ENCODE measurements at regions not wholly inside any gene's neighbourhood (a gene's known extent, or its start where the extent isn't known, plus 50 kb on each side); places are given as distances from the start of the nearest gene placed in this dataset.

DNA sequence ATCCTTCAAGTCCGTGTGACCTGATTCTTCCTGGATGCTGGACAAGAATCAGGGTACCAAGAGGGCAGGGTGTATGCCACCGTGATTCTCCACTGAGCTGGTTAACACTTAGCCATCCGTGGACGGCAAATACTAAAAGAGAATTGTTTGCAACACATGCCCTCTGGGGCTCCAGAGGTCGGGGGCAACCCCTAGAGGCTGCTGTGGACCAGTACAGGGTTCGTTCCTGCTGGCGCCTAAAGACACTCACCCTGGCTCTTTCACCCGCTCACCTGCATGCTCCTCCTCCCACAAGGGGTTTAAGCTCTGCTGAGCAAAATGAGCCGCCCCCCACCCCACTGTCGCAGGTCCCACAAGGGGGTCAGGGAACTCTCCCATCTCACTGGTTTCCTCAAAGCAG lies 148.7 kb upstream of the ITGB1 start:
- no peak overlapping the region for H4K91ac ChIP-seq (ENCODE audit: insufficient read length, low read depth, low read length)
- Mint-ChIP-seq H3K4me1 (peaks cover 35 to 39% of the 10 kb centered on the region in 2 experiments), H3K27ac (no peak overlapping the region), H3K36me3 (ENCODE audit: insufficient read depth in 1 of 3, low read depth in 3 of 3) (peaks cover 0 to 23% (median 14%) of the 10 kb centered on the region in 3 experiments; a peak in 5 of 7 replicates), H3K27me3 (ENCODE audit: low read depth) (peaks cover 10% of the 10 kb centered on the region), H3K9me3 (peaks cover 12% of the 10 kb centered on the region in 2 experiments), H3K4me3 (no peak overlapping the region; a peak in 1 of 5 replicates)
- no peak overlapping the region for H4K8ac ChIP-seq (replicated peaks; ENCODE audit: insufficient read length, low read depth, low read length)
- H3K56ac ChIP-seq (ENCODE audit: insufficient read length, low read depth, low read length) = no peak overlapping the region
- no peak overlapping the region for H3K23ac ChIP-seq (ENCODE audit: insufficient read length, low read depth, low read length)
- no peak overlapping the region for H3T11ph ChIP-seq (ENCODE audit: low read length)
- peak; percentile 62 for DNase-seq
- no peak overlapping the region for H2AK5ac ChIP-seq (ENCODE audit: insufficient read length, low read length)
- no peak overlapping the region for H3K9ac ChIP-seq (ENCODE audit: extremely low read depth, insufficient read length, low read length)
- TF ChIP-seq CTCF (conservative IDR thresholded peaks at IDR 0.05) = peak; percentile 60
- no peaks in the 10 kb centered on the region for H3K23me2 ChIP-seq (ENCODE audit: insufficient read length, low read depth, low read length, poor library complexity, severe bottlenecking)
- H3K9me3 ChIP-seq (ENCODE audit: control insufficient read depth, low read depth, low read length) = peaks cover 10% of the 10 kb centered on the region
- no peak overlapping the region for H2AFZ ChIP-seq (ENCODE audit: low read length)
- no peak overlapping the region for H3K4me2 ChIP-seq (ENCODE audit: insufficient read depth, insufficient read length, low read length)
- H3K4me1 ChIP-seq (ENCODE audit: insufficient read depth, low read length) = peaks cover 3% of the 10 kb centered on the region; the same call in 1 of the 2 replicates
- H4K5ac ChIP-seq (ENCODE audit: insufficient read length, low read depth, low read length) = no peak overlapping the region
- WGBS (ENCODE audit: extremely low coverage, insufficient read length, low lambda C conversion rate) = no CpG with 5 or more reads among the region's 10 CpGs
- no peak overlapping the region for H3K4ac ChIP-seq (ENCODE audit: low read depth, low read length)
- H3K79me1 ChIP-seq (ENCODE audit: insufficient read depth, low read depth, low read length, poor library complexity, severe bottlenecking) = no peaks in the 10 kb centered on the region
- no peak overlapping the region for H3K27ac ChIP-seq (ENCODE audit: insufficient read length, low read depth, low read length)
- H3K79me2 ChIP-seq (ENCODE audit: insufficient read depth, low read length) = no peaks in the 10 kb centered on the region
- H3K18ac ChIP-seq (ENCODE audit: insufficient read length, low read depth, low read length) = no peak overlapping the region
- H4K20me1 ChIP-seq (ENCODE audit: control insufficient read depth, insufficient read depth, insufficient read length) = no peaks in the 10 kb centered on the region
- no peak overlapping the region for H3K14ac ChIP-seq (ENCODE audit: insufficient read depth, low read length)
- H2BK20ac ChIP-seq (ENCODE audit: low read depth, low read length, poor library complexity, severe bottlenecking) = no peak overlapping the region
- no peak overlapping the region for H2BK15ac ChIP-seq (ENCODE audit: low read depth, low read length)
- no peaks in the 10 kb centered on the region for H3K27me3 ChIP-seq (ENCODE audit: insufficient read depth, low read length)
- no peak overlapping the region for H2BK120ac ChIP-seq (ENCODE audit: low read depth, low read length, poor library complexity, severe bottlenecking)
- H2BK5ac ChIP-seq (ENCODE audit: insufficient read length, low read length) = no peak overlapping the region
- H2BK12ac ChIP-seq (ENCODE audit: insufficient read length, low read depth, low read length) = no peak overlapping the region

Measured in H9 (cell line).